Endothelial cell of umbilical vein (primary cell): ENCODE measurements at regions not wholly inside any gene's neighbourhood (a gene's known extent, or its start where the extent isn't known, plus 50 kb on each side); places are given as distances from the start of the nearest gene placed in this dataset.

Source experiments
- BruUV-seq: library from RNA; stranded (reverse); fragments of 400-500 nt; replicated peaks from 2 replicates; lab custom pipeline; 2021; lab: Mats Ljungman, UMichigan
- CTCF ChIA-PET: fragments of 300-600, 350-600 bp; sonication (Branson Sonifier 250); formaldehyde crosslinking; loops from one replicate; lab custom pipeline; 2021; ENCODE audit warnings: antibody characterized with exemption, inconsistent platforms; lab: Charles Lee
- POLR2A ChIA-PET: fragments of 300-600, 350-600 bp; sonication (Branson Sonifier 250); formaldehyde crosslinking; loops from one replicate; lab custom pipeline; 2021; ENCODE audit warnings: antibody characterized with exemption, inconsistent platforms; lab: Charles Lee
- DNase-seq: peaks from one replicate; pipeline ENCODE4 v3.0.0-alpha.2; 2011; ENCODE audit warnings: low read depth, low spot score
- FAIRE-seq: peaks from 2 replicates; lab custom pipeline; 2011; peaks lifted over from hg19 to GRCh38; lab: Jason Lieb, UNC
- H2AFZ ChIP-seq: 2 replicates; pipeline ENCODE4 v1.6.0; 2012; ENCODE audit warnings: low read depth, low read length, control low read depth, inconsistent platforms
- H3K27ac ChIP-seq: 2 replicates; pipeline ENCODE4 v1.5.1; 2011; ENCODE audit warnings: low read depth, mild to moderate bottlenecking, control low read depth, low read length, moderate library complexity; ENCODE audit not compliant: insufficient read depth
- H3K27me3 ChIP-seq, 2 experiments: 2 replicates each; pipeline versions ENCODE4 v1.6.0 to v1.6.1; 2011; ENCODE audit warnings: low read length in 2 of 2, mixed read lengths in 1 of 2; ENCODE audit not compliant: control insufficient read depth in 2 of 2, insufficient read depth in 2 of 2
- H3K36me3 ChIP-seq, 2 experiments: 2 replicates in 1 of 2; 3 replicates in 1 of 2; pipeline ENCODE4 v1.5.1; 2011; ENCODE audit warnings: low read length in 2 of 2, mild to moderate bottlenecking in 1 of 2, moderate library complexity in 1 of 2; ENCODE audit not compliant: control insufficient read depth in 2 of 2, insufficient read depth in 2 of 2; ENCODE audit errors: extremely low read depth in 1 of 2
- H3K4me1 ChIP-seq: 3 replicates; pipeline ENCODE4 v1.5.1; 2011; ENCODE audit warnings: mild to moderate bottlenecking, low read length; ENCODE audit not compliant: control insufficient read depth, insufficient read depth; ENCODE audit errors: extremely low read depth
- H3K4me2 ChIP-seq: 2 replicates; pipeline ENCODE4 v1.6.1; 2011; ENCODE audit warnings: low read length, control low read depth, mixed read lengths; ENCODE audit not compliant: insufficient read depth
- H3K4me3 ChIP-seq, 3 experiments: fragments of 200-600 bp in 1 of 3; sonication (generic), shearing (Covaris generic) in 1 of 3; replicated peaks in 1 of 3; 2 replicates each; pipeline ENCODE4 v1.5.1; 2011 to 2016; ENCODE audit warnings: control low read depth in 3 of 3, low read length in 3 of 3, mild to moderate bottlenecking in 2 of 3, inconsistent platforms in 1 of 3, low read depth in 1 of 3, moderate library complexity in 1 of 3; ENCODE audit not compliant: insufficient read depth in 1 of 3
- H3K79me2 ChIP-seq: 2 replicates; pipeline ENCODE4 v1.6.0; 2012; ENCODE audit warnings: low read length, inconsistent platforms; ENCODE audit not compliant: control insufficient read depth, insufficient read depth
- H3K9ac ChIP-seq: replicated peaks from 2 replicates; pipeline ENCODE3; 2011; ENCODE audit warnings: low read length, control low read depth; ENCODE audit not compliant: insufficient read depth; ENCODE audit errors: extremely low read depth
- H3K9me1 ChIP-seq: replicated peaks from 3 replicates; pipeline ENCODE4 v1.6.0; 2011; ENCODE audit warnings: mild to moderate bottlenecking, low read length; ENCODE audit not compliant: control insufficient read depth, insufficient read depth; ENCODE audit errors: extremely low read depth
- H3K9me3 ChIP-seq: replicated peaks from 2 replicates; pipeline ENCODE4 v1.5.1; 2012; ENCODE audit warnings: low read length, inconsistent platforms; ENCODE audit not compliant: control insufficient read depth, insufficient read depth
- H4K20me1 ChIP-seq: replicated peaks from 2 replicates; pipeline ENCODE3; 2011; ENCODE audit warnings: mild to moderate bottlenecking, low read length; ENCODE audit not compliant: control insufficient read depth, insufficient read depth; ENCODE audit errors: extremely low read depth
- EZH2 ChIP-seq: IDR thresholded peaks from 2 replicates; pipeline ENCODE4 v1.6.1; 2012; ENCODE audit warnings: borderline replicate concordance, low read depth, mild to moderate bottlenecking, moderate library complexity, low read length, inconsistent platforms; ENCODE audit not compliant: severe bottlenecking
- FOS ChIP-seq: IDR thresholded peaks from 2 replicates; pipeline ENCODE4 v1.6.1; 2011; ENCODE audit warnings: mild to moderate bottlenecking, low read length, moderate library complexity, borderline replicate concordance; ENCODE audit not compliant: insufficient read depth
- GATA2 ChIP-seq: IDR thresholded peaks from 2 replicates; pipeline ENCODE4 v1.7.0; 2011; ENCODE audit warnings: low read depth, mild to moderate bottlenecking, moderate library complexity, mixed read lengths, low read length; ENCODE audit not compliant: insufficient read length, insufficient read depth
- JUN ChIP-seq: IDR thresholded peaks from 2 replicates; pipeline ENCODE4 v1.6.1; 2011; ENCODE audit warnings: borderline replicate concordance, low read depth; ENCODE audit not compliant: insufficient read length, insufficient read depth
- MYC ChIP-seq: IDR thresholded peaks from one replicate; pipeline ENCODE4 v1.6.1; 2011; ENCODE audit warnings: mild to moderate bottlenecking, low read depth, low read length
- POLR2A ChIP-seq: IDR thresholded peaks from 2 replicates; pipeline ENCODE4 v1.6.1; 2012; ENCODE audit warnings: low read depth, mild to moderate bottlenecking, control low read depth, low read length
- POLR2AphosphoS5 ChIP-seq: IDR thresholded peaks from 2 replicates; pipeline ENCODE4 v1.6.1; 2012; ENCODE audit warnings: low read depth, mild to moderate bottlenecking, control low read depth, low read length, moderate library complexity; ENCODE audit not compliant: insufficient read depth
- dilution Hi-C: fragments of 300-500 bp; cut with MboI; formaldehyde crosslinking; loops from one replicate; pipeline ENCODE4 v1.15.0; 2019; ENCODE audit warnings: low sequenced_read_pairs; ENCODE audit not compliant: extremely low pct_ligation_motif_present
- intact Hi-C: fragments of 100-400 bp; cut with micrococcal nuclease; formaldehyde crosslinking; loops from one replicate; pipeline ENCODE4 v1.10.0; 2022
- TF ChIP-seq, protein P1 (sequence below): IDR thresholded peaks from 2 replicates; pipeline ENCODE4 v1.6.1; 2011; ENCODE audit not compliant: insufficient read depth, insufficient read length
- TF ChIP-seq, protein P2 (sequence below), 2 donors: IDR thresholded peaks; 1 replicate in 1 of 2; 2 replicates in 1 of 2; pipeline ENCODE4 v1.5.1; 2011; ENCODE audit warnings: low read length in 2 of 2, mild to moderate bottlenecking in 2 of 2, moderate library complexity in 2 of 2, control low read depth in 1 of 2, inconsistent platforms in 1 of 2, low read depth in 1 of 2; ENCODE audit not compliant: insufficient read depth in 1 of 2; ENCODE audit errors: extremely low read depth in 1 of 2

- no peaks in the 10 kb centered on the region for H3K27me3 ChIP-seq
- H3K4me1 ChIP-seq: peaks cover 42% of the 10 kb centered on the region
- no peaks in the 10 kb centered on the region for H4K20me1 ChIP-seq
- H3K36me3 ChIP-seq: no peaks in the 10 kb centered on the region
- no peak overlapping the region for H3K27ac ChIP-seq
- no peak for DNase-seq
- dilution Hi-C loops: no loop called here
- intact Hi-C loops: loop anchor here (5.0 kb wide), 3 partner anchors 119 to 324 kb away; no protein-coding TSS in a partner anchor
- H3K9me3 ChIP-seq: no peaks in the 10 kb centered on the region
- no peak overlapping the region for H2AFZ ChIP-seq
- no peak for FAIRE-seq
- ChIA-PET CTCF (interaction anchor here (1.2 kb wide), 1 partner anchor 121 kb away, joined by 3 read pairs; no protein-coding TSS in a partner anchor), POLR2A (no interaction called here)
- TF ChIP-seq, protein P1, sequence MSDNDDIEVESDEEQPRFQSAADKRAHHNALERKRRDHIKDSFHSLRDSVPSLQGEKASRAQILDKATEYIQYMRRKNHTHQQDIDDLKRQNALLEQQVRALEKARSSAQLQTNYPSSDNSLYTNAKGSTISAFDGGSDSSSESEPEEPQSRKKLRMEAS: no peak
- no peak for TF ChIP-seq MYC
- TF ChIP-seq, protein P2, sequence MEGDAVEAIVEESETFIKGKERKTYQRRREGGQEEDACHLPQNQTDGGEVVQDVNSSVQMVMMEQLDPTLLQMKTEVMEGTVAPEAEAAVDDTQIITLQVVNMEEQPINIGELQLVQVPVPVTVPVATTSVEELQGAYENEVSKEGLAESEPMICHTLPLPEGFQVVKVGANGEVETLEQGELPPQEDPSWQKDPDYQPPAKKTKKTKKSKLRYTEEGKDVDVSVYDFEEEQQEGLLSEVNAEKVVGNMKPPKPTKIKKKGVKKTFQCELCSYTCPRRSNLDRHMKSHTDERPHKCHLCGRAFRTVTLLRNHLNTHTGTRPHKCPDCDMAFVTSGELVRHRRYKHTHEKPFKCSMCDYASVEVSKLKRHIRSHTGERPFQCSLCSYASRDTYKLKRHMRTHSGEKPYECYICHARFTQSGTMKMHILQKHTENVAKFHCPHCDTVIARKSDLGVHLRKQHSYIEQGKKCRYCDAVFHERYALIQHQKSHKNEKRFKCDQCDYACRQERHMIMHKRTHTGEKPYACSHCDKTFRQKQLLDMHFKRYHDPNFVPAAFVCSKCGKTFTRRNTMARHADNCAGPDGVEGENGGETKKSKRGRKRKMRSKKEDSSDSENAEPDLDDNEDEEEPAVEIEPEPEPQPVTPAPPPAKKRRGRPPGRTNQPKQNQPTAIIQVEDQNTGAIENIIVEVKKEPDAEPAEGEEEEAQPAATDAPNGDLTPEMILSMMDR (IDR thresholded peaks at IDR 0.05; ENCODE audit: extremely low read depth in 1 of 2, insufficient read depth in 1 of 2, low read depth in 1 of 2, low read length in 2 of 2): no peak
- TF ChIP-seq GATA2: no peak
- no peak for TF ChIP-seq EZH2
- TF ChIP-seq FOS: no peak
- TF ChIP-seq POLR2AphosphoS5: no peak
- TF ChIP-seq JUN: no peak
- no peak for TF ChIP-seq POLR2A
- H3K4me2 ChIP-seq: no peak overlapping the region
- H3K4me3 ChIP-seq: no peak overlapping the region
- H3K9ac ChIP-seq: no peak overlapping the region
- no peaks in the 10 kb centered on the region for H3K9me1 ChIP-seq
- BruUV-seq: no TSS peak
- H3K79me2 ChIP-seq: no peaks in the 10 kb centered on the region
Measured at GRCh38 chrX:13162772-13163410, 118.5 kb upstream of the FAM9C start.
